ENCODE measurements at regions not wholly inside any gene's neighbourhood (a gene's known extent, or its start where the extent isn't known, plus 50 kb on each side); places are given as distances from the start of the nearest gene placed in this dataset.

DNA sequence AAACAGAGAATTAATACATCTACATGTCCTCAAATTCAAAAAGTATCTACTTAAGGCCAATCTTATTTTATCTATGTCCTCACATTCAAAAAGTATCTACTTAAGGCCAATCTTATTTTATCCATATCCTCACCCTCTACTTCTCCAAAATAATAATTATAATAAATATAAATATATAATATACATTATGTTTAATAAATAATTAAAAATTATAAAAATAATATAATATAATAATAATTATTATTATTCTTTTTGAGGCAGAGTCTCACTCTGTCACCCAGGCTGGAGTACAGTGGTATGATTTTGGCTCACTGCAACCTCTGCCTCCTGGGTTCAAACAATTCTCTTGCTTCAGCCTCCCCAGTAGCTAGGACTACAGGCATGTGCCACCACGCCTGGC is 784.9 kb downstream of the DNAJB9 start:
- Histone ChIP-seq H3K4me3 (ENCODE audit: insufficient read depth, low read depth, low read length) (no peak overlapping the region), H4K5ac (ENCODE audit: low read depth, low read length) (no peak overlapping the region), H4K8ac (ENCODE audit: low read depth in 2 of 2, low read length in 2 of 2) (no peak overlapping the region), H2AFZ (replicated peaks; ENCODE audit: low read length, poor library complexity) (no peak overlapping the region), H3K4ac (ENCODE audit: low read depth, low read length) (no peak overlapping the region), H4K20me1 (ENCODE audit: insufficient read depth, low read length) (no peaks in the 10 kb centered on the region), H3K23ac (ENCODE audit: low read depth, low read length) (no peak overlapping the region), H3K27ac (ENCODE audit: insufficient read depth, low read length) (no peak overlapping the region), H3K9me3 (ENCODE audit: control insufficient read depth, insufficient read depth, low read length) (peaks cover 4% of the 10 kb centered on the region; the same call in 1 of the 2 replicates), H2BK20ac (ENCODE audit: low read depth, low read length) (no peak overlapping the region), H2BK15ac (ENCODE audit: low read depth, low read length) (no peak overlapping the region), H3K18ac (ENCODE audit: low read depth, low read length) (no peak overlapping the region), H3K36me3 (ENCODE audit: control insufficient read depth, insufficient read depth, low read length) (no peaks in the 10 kb centered on the region), H3K4me1 (ENCODE audit: control insufficient read depth, insufficient read depth, low read length) (no peaks in the 10 kb centered on the region), H3K27me3 (ENCODE audit: control insufficient read depth, insufficient read depth, low read length) (no peaks in the 10 kb centered on the region), H2AK5ac (ENCODE audit: low read depth, low read length) (no peak overlapping the region), H2BK5ac (ENCODE audit: low read depth, low read length, poor library complexity, severe bottlenecking) (no peak overlapping the region), H3K79me1 (ENCODE audit: low read depth in 1 of 2, low read length in 2 of 2) (no peaks in the 10 kb centered on the region), H3K9me1 (ENCODE audit: insufficient read depth, low read length) (no peaks in the 10 kb centered on the region), H3K56ac (ENCODE audit: extremely low read depth, insufficient read depth, low read length) (no peak overlapping the region), H4K91ac (ENCODE audit: insufficient read depth, low read depth, low read length) (no peak overlapping the region), H3K4me2 (ENCODE audit: low read depth, low read length) (no peak overlapping the region), H2AK9ac (replicated peaks; ENCODE audit: low read depth, low read length, poor library complexity) (no peak overlapping the region), H3K9ac (ENCODE audit: low read depth, low read length) (no peak overlapping the region), H2BK120ac (ENCODE audit: low read depth, low read length) (no peak overlapping the region), H3K14ac (replicated peaks; ENCODE audit: low read depth, low read length) (no peak overlapping the region)
- no CpG with 5 or more reads among the region's 1 CpG for WGBS, 2 experiments (ENCODE audit: extremely low coverage in 2 of 2, insufficient read length in 1 of 2)
- DNase-seq (no peak), ATAC-seq (ENCODE audit: low read depth) (no peak)
- intact Hi-C loops (cut with micrococcal nuclease) (no loop called here), in situ Hi-C loops (cut with MboI; ENCODE audit: low sequenced_read_pairs) (no loop called here), dilution Hi-C loops (cut with HindIII; ENCODE audit: low sequenced_read_pairs, unreplicated experiment) (no loop called here)
- CTCF ChIA-PET, result no interaction called here
- POLR2A ChIA-PET (ENCODE audit: unreplicated experiment), result no interaction called here
- no TSS peak for BruUV-seq (replicated peaks)
- TF ChIP-seq, protein P1, sequence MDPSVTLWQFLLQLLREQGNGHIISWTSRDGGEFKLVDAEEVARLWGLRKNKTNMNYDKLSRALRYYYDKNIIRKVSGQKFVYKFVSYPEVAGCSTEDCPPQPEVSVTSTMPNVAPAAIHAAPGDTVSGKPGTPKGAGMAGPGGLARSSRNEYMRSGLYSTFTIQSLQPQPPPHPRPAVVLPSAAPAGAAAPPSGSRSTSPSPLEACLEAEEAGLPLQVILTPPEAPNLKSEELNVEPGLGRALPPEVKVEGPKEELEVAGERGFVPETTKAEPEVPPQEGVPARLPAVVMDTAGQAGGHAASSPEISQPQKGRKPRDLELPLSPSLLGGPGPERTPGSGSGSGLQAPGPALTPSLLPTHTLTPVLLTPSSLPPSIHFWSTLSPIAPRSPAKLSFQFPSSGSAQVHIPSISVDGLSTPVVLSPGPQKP (IDR thresholded peaks at IDR 0.05; ENCODE audit: borderline replicate concordance, low read depth, low read length), result no peak
- TF ChIP-seq CHD1 (IDR thresholded peaks at IDR 0.05; ENCODE audit: low read depth, low read length), result no peak
- TF ChIP-seq, protein P2, sequence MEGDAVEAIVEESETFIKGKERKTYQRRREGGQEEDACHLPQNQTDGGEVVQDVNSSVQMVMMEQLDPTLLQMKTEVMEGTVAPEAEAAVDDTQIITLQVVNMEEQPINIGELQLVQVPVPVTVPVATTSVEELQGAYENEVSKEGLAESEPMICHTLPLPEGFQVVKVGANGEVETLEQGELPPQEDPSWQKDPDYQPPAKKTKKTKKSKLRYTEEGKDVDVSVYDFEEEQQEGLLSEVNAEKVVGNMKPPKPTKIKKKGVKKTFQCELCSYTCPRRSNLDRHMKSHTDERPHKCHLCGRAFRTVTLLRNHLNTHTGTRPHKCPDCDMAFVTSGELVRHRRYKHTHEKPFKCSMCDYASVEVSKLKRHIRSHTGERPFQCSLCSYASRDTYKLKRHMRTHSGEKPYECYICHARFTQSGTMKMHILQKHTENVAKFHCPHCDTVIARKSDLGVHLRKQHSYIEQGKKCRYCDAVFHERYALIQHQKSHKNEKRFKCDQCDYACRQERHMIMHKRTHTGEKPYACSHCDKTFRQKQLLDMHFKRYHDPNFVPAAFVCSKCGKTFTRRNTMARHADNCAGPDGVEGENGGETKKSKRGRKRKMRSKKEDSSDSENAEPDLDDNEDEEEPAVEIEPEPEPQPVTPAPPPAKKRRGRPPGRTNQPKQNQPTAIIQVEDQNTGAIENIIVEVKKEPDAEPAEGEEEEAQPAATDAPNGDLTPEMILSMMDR (conservative IDR thresholded peaks at IDR 0.05; ENCODE audit: low read depth, low read length), result no peak
- TF ChIP-seq MAZ (IDR thresholded peaks at IDR 0.05; ENCODE audit: borderline replicate concordance, low read depth, low read length), result no peak
- no peak for TF ChIP-seq CEBPB (IDR thresholded peaks at IDR 0.05; ENCODE audit: low read depth, low read length)
